Naive B cell (primary cell): ENCODE measurements at regions not wholly inside any gene's neighbourhood (a gene's known extent, or its start where the extent isn't known, plus 50 kb on each side); places are given as distances from the start of the nearest gene placed in this dataset.

Experiments
- ATAC-seq, 2 donors: fragments of 150-1000 bp; cut with Tn5 transposase; 2 replicates each; pipeline ENCODE4 v1.10.0; 2021; ENCODE audit warnings: low read depth in 2 of 2, mild to moderate bottlenecking in 2 of 2, moderate library complexity in 2 of 2
- DNase-seq: peaks from one replicate; pipeline ENCODE4 v3.0.0; 2022
- H3K27ac Mint-ChIP-seq, 6 donors: one replicate each; pipeline ENCODE4 v1.8.0; 2020 to 2022; ENCODE audit warnings: mild to moderate bottlenecking in 6 of 6, mixed read lengths in 6 of 6, moderate library complexity in 5 of 6, inconsistent platforms in 2 of 6
- H3K27me3 Mint-ChIP-seq, 3 donors: one replicate each; pipeline ENCODE4 v1.8.0; 2021 to 2022; ENCODE audit warnings: mixed read lengths in 3 of 3, mild to moderate bottlenecking in 1 of 3
- H3K36me3 Mint-ChIP-seq, 2 donors: one replicate each; pipeline ENCODE4 v1.8.0; 2020 to 2022; ENCODE audit warnings: mixed read lengths in 2 of 2, inconsistent platforms in 1 of 2, mild to moderate bottlenecking in 1 of 2
- H3K4me1 Mint-ChIP-seq, 3 donors: one replicate each; pipeline ENCODE4 v1.8.0; 2020 to 2022; ENCODE audit warnings: mixed read lengths in 3 of 3, inconsistent platforms in 1 of 3, mild to moderate bottlenecking in 1 of 3, moderate library complexity in 1 of 3
- H3K4me3 Mint-ChIP-seq, 8 donors: one replicate each; pipeline ENCODE4 v1.8.0; 2020 to 2022; ENCODE audit warnings: mild to moderate bottlenecking in 8 of 8, mixed read lengths in 8 of 8, moderate library complexity in 8 of 8, inconsistent platforms in 2 of 8
- H3K9me3 Mint-ChIP-seq, 7 donors: one replicate each; pipeline ENCODE4 v1.8.0; 2020 to 2022; ENCODE audit warnings: mixed read lengths in 7 of 7, mild to moderate bottlenecking in 5 of 7, inconsistent platforms in 2 of 7, moderate library complexity in 1 of 7

- Mint-ChIP-seq H3K27me3 (peaks cover under 1 to 5% (median 3%) of the 10 kb centered on the region in 3 donors), H3K4me1 (no peaks in the 10 kb centered on the region), H3K9me3 (peaks cover 0 to 10% (median 1%) of the 10 kb centered on the region in 7 donors), H3K36me3 (no peaks in the 10 kb centered on the region), H3K4me3 (no peak overlapping the region), H3K27ac (no peak overlapping the region)
- DNase-seq: no peak
- ATAC-seq: no peak
Observed at GRCh38 chr11:109877043-109877442, 216.1 kb upstream of the ZC3H12C start.

DNA sequence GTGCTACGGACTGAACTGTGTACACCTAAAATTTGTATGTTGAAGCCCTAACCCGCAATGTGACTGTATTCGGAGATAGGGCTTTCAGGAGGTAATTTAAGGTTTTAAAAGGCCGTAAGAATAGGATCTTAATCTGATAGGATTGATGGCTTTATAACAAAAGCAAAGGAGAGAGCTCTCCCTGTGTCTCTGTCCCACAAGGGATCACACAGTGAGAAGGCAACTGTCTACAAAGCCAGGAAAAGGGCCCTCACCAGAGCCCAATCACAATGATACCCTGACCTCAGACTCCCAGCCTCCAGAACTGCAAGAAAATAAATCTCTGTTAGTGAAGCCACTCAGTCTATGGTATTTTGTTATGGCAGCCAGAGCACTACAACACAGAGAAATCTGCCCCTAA, 208.7 kb upstream of the ZC3H12C start:
- DNase-seq (no peak), ATAC-seq (no peak)
- H3K36me3 Mint-ChIP-seq: no peaks in the 10 kb centered on the region
- no peak overlapping the region for H3K4me3 Mint-ChIP-seq
- H3K27ac Mint-ChIP-seq: no peak overlapping the region
- H3K4me1 Mint-ChIP-seq: no peaks in the 10 kb centered on the region
- peaks cover 10 to 24% (median 15%) of the 10 kb centered on the region in 3 donors for H3K27me3 Mint-ChIP-seq
- peaks cover 2 to 13% (median 2%) of the 10 kb centered on the region in 7 donors for H3K9me3 Mint-ChIP-seq

DNA sequence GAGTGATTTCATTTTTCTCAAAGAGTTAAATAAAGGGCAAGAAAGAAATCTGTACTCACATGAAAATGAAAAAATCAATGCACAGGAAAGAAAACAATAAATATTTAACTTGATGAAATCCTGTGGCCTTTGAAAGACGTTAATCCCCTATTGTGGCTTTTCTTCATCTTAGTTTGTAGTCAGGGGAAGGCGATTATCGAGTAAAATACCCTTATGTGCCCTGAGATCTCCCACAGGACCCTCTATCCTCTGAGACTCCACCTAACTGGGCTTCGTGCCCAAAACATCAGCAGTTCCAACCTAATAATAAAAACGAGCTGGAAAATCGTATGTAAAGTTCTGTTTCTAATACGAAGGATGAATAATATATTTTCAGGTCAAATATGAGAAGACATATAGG, 208.2 kb upstream of the ZC3H12C start:
- Mint-ChIP-seq H3K4me3 (no peak overlapping the region), H3K27me3 (peaks cover 10 to 29% (median 15%) of the 10 kb centered on the region in 3 donors), H3K36me3 (no peaks in the 10 kb centered on the region), H3K9me3 (peaks cover 2 to 13% (median 2%) of the 10 kb centered on the region in 7 donors), H3K4me1 (no peaks in the 10 kb centered on the region), H3K27ac (no peak overlapping the region)
- no peak for DNase-seq
- no peak for ATAC-seq

- Mint-ChIP-seq H3K27ac (no peak overlapping the region), H3K27me3 (peaks cover 10 to 53% (median 12%) of the 10 kb centered on the region in 3 donors), H3K36me3 (no peaks in the 10 kb centered on the region), H3K4me1 (no peaks in the 10 kb centered on the region), H3K9me3 (peaks cover 0 to 11% (median 0%) of the 10 kb centered on the region in 7 donors), H3K4me3 (no peak overlapping the region)
- DNase-seq (no peak), ATAC-seq (no peak)
Observed at GRCh38 chr11:109892321-109892794, 200.8 kb upstream of the ZC3H12C start.

GRCh38 chr11:109894242-109894641, 198.9 kb upstream of the ZC3H12C start:
- no peak overlapping the region for H3K4me3 Mint-ChIP-seq
- peaks cover 10 to 49% (median 12%) of the 10 kb centered on the region in 3 donors for H3K27me3 Mint-ChIP-seq
- DNase-seq (no peak), ATAC-seq (no peak)
- H3K36me3 Mint-ChIP-seq: peaks cover 6 to 10% of the 10 kb centered on the region in 2 donors
- H3K27ac Mint-ChIP-seq: no peak overlapping the region
- H3K9me3 Mint-ChIP-seq: peaks cover 0 to 25% (median 13%) of the 10 kb centered on the region in 7 donors
- no peaks in the 10 kb centered on the region for H3K4me1 Mint-ChIP-seq

- H3K27me3 Mint-ChIP-seq: peaks cover 5 to 32% (median 17%) of the 10 kb centered on the region in 3 donors
- no peak overlapping the region for H3K4me3 Mint-ChIP-seq
- no peaks in the 10 kb centered on the region for H3K4me1 Mint-ChIP-seq
- DNase-seq (no peak), ATAC-seq (no peak)
- H3K36me3 Mint-ChIP-seq: peaks cover 6 to 10% of the 10 kb centered on the region in 2 donors
- no peak overlapping the region for H3K27ac Mint-ChIP-seq
- peaks cover 8 to 49% (median 30%) of the 10 kb centered on the region in 7 donors for H3K9me3 Mint-ChIP-seq
Observed at GRCh38 chr11:109898592-109898991, 194.6 kb upstream of the ZC3H12C start.

DNA sequence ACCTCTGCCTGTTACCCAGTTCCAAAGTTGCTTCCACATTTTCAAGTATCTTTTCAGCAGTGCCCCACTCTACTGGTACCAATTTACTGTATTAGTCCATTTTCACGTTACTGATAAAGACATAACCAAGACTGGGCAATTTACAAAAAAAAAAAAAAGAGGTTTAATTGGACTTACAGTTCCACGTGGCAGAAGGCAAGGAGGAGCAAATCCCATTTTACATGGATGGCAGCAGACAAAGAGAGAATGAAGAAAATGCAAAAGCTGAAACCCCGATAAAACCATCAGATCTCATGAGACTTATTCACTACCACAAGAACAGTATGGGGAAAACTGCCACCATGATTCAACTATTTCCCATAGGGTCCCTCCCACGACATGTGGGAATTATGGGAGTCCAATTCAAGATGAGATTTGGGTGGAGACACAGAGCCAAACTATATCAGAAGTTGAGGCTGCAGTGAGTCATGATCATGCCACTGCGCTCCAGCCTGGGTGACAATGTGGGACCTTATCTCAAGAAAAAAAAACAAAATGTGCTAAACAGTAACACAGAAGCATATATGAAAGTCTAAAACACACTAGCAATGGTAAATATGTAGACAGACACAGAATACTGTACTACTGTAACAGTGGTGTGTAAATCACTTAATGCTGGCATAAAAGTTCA, 190.3 kb upstream of the ZC3H12C start:
- peaks cover 4 to 20% (median 19%) of the 10 kb centered on the region in 3 donors for H3K27me3 Mint-ChIP-seq
- peaks cover 8 to 42% (median 30%) of the 10 kb centered on the region in 7 donors for H3K9me3 Mint-ChIP-seq
- peaks cover 6 to 10% of the 10 kb centered on the region in 2 donors for H3K36me3 Mint-ChIP-seq
- ATAC-seq: no peak
- no peak overlapping the region for H3K4me3 Mint-ChIP-seq
- DNase-seq: no peak
- H3K27ac Mint-ChIP-seq: no peak overlapping the region
- H3K4me1 Mint-ChIP-seq: no peaks in the 10 kb centered on the region

- H3K27ac Mint-ChIP-seq: no peak overlapping the region
- DNase-seq (no peak), ATAC-seq (no peak)
- H3K9me3 Mint-ChIP-seq: peaks cover 0 to 23% (median 8%) of the 10 kb centered on the region in 7 donors
- H3K36me3 Mint-ChIP-seq: no peaks in the 10 kb centered on the region
- no peak overlapping the region for H3K4me3 Mint-ChIP-seq
- peaks cover 2 to 17% (median 12%) of the 10 kb centered on the region in 3 donors for H3K27me3 Mint-ChIP-seq
- H3K4me1 Mint-ChIP-seq: no peaks in the 10 kb centered on the region
Observed at GRCh38 chr11:109911488-109911887, 181.7 kb upstream of the ZC3H12C start.

DNA sequence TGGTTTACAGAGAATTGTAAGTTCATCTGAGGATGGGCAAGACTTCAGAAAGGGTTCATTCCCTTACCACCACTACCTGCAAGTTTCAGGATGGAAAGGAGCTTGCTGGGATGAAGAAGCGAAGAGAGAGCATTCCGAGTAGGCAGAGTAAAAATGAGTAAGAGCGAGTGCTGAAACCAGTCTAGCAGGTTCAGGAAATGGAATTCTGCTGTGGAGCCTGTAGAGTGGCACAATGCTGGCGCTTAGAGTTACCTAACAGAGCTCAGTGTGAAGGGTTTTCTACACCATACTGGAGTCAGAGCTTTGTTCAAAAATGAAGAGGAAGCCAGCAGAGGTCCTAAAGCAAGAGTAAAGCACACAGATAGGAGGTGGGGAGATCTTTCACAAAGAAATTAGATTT, 179.2 kb upstream of the ZC3H12C start:
- Mint-ChIP-seq H3K9me3 (peaks cover 0 to 23% (median 9%) of the 10 kb centered on the region in 7 donors), H3K4me1 (no peaks in the 10 kb centered on the region), H3K36me3 (no peaks in the 10 kb centered on the region), H3K27ac (no peak overlapping the region), H3K4me3 (no peak overlapping the region), H3K27me3 (peaks cover 5 to 14% (median 6%) of the 10 kb centered on the region in 3 donors)
- no peak for ATAC-seq
- DNase-seq: no peak

- peaks cover 0 to 9% (median 5%) of the 10 kb centered on the region in 3 donors for H3K27me3 Mint-ChIP-seq
- H3K27ac Mint-ChIP-seq: no peak overlapping the region
- peaks cover 0 to 5% of the 10 kb centered on the region in 2 donors for H3K36me3 Mint-ChIP-seq
- ATAC-seq (no peak), DNase-seq (no peak)
- peaks cover 4 to 29% (median 13%) of the 10 kb centered on the region in 7 donors for H3K9me3 Mint-ChIP-seq
- H3K4me3 Mint-ChIP-seq: no peak overlapping the region
- H3K4me1 Mint-ChIP-seq: no peaks in the 10 kb centered on the region
Observed at GRCh38 chr11:109914809-109915653, 178.2 kb upstream of the ZC3H12C start.

- Mint-ChIP-seq H3K4me3 (no peak overlapping the region), H3K36me3 (no peaks in the 10 kb centered on the region), H3K9me3 (peaks cover 4 to 19% (median 9%) of the 10 kb centered on the region in 7 donors), H3K27me3 (peaks cover 14 to 40% (median 30%) of the 10 kb centered on the region in 3 donors), H3K27ac (no peak overlapping the region), H3K4me1 (no peaks in the 10 kb centered on the region)
- DNase-seq (no peak), ATAC-seq (no peak)
Observed at GRCh38 chr11:109926941-109927340, 166.3 kb upstream of the ZC3H12C start.

- no peak for ATAC-seq
- no peaks in the 10 kb centered on the region for H3K4me1 Mint-ChIP-seq
- peaks cover 16 to 32% (median 25%) of the 10 kb centered on the region in 3 donors for H3K27me3 Mint-ChIP-seq
- no peak overlapping the region for H3K4me3 Mint-ChIP-seq
- DNase-seq: no peak
- H3K36me3 Mint-ChIP-seq: no peaks in the 10 kb centered on the region
- H3K9me3 Mint-ChIP-seq: peaks cover 0 to 13% (median 5%) of the 10 kb centered on the region in 7 donors
- H3K27ac Mint-ChIP-seq: peak overlapping the region in 1 of 6 donors; percentile 40
Observed at GRCh38 chr11:109929308-109929707, 163.9 kb upstream of the ZC3H12C start.

DNA sequence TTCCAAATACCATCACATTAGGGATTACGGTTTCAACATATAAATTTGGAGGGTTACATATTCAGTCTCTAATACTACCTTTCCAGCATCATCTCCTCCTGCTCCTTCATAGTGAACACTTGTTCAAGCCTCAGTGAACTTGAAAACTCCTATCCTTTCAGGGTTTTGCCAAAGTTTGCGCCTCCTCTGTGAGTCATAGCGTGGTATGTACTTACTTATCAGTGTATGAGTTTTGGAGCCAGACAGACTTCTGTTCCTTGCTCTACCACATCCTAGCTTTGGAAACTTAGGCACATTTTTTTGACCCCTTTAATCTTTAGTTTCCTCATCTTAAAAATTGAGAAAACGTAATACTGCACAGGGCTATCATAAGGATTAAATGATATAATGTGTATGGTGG, 160.1 kb upstream of the ZC3H12C start:
- DNase-seq (no peak), ATAC-seq (no peak)
- no peak overlapping the region for H3K27ac Mint-ChIP-seq
- H3K9me3 Mint-ChIP-seq: no peaks in the 10 kb centered on the region
- no peaks in the 10 kb centered on the region for H3K36me3 Mint-ChIP-seq
- H3K4me3 Mint-ChIP-seq: no peak overlapping the region
- no peaks in the 10 kb centered on the region for H3K4me1 Mint-ChIP-seq
- peaks cover 4 to 16% (median 16%) of the 10 kb centered on the region in 3 donors for H3K27me3 Mint-ChIP-seq
